Stomach smooth muscle (tissue), 2 donors: ENCODE measurements at regions not wholly inside any gene's neighbourhood (a gene's known extent, or its start where the extent isn't known, plus 50 kb on each side); places are given as distances from the start of the nearest gene placed in this dataset.

ENCODE experiments used
- H3K27ac ChIP-seq: one replicate; pipeline ENCODE4 v1.7.0; 2013; ENCODE audit warnings: mild to moderate bottlenecking, low read length, inconsistent platforms
- H3K27me3 ChIP-seq, 2 donors: one replicate each; pipeline ENCODE4 v1.7.0; 2013; ENCODE audit warnings: low read length in 2 of 2; ENCODE audit not compliant: insufficient read depth in 2 of 2, control insufficient read depth in 1 of 2
- H3K36me3 ChIP-seq, 2 donors: one replicate each; pipeline ENCODE4 v1.7.0; 2013; ENCODE audit warnings: low read length in 2 of 2; ENCODE audit not compliant: control insufficient read depth in 2 of 2, insufficient read depth in 2 of 2
- H3K4me1 ChIP-seq: one replicate; pipeline ENCODE4 v1.7.0; 2013; ENCODE audit warnings: low read length; ENCODE audit not compliant: control insufficient read depth, insufficient read depth
- H3K4me3 ChIP-seq, 2 donors: one replicate each; pipeline ENCODE4 v1.7.0; 2013; ENCODE audit warnings: low read length in 2 of 2
- H3K9ac ChIP-seq, 2 donors: one replicate each; pipeline ENCODE4 v1.7.0; 2013; ENCODE audit warnings: low read length in 2 of 2, mild to moderate bottlenecking in 1 of 2
- H3K9me3 ChIP-seq, 2 donors: one replicate each; pipeline ENCODE4 v1.7.0; 2013; ENCODE audit warnings: low read length in 2 of 2; ENCODE audit not compliant: control insufficient read depth in 2 of 2
- donor health status: healthy.
- donor health status: Pancreatic carcinoma.

DNA sequence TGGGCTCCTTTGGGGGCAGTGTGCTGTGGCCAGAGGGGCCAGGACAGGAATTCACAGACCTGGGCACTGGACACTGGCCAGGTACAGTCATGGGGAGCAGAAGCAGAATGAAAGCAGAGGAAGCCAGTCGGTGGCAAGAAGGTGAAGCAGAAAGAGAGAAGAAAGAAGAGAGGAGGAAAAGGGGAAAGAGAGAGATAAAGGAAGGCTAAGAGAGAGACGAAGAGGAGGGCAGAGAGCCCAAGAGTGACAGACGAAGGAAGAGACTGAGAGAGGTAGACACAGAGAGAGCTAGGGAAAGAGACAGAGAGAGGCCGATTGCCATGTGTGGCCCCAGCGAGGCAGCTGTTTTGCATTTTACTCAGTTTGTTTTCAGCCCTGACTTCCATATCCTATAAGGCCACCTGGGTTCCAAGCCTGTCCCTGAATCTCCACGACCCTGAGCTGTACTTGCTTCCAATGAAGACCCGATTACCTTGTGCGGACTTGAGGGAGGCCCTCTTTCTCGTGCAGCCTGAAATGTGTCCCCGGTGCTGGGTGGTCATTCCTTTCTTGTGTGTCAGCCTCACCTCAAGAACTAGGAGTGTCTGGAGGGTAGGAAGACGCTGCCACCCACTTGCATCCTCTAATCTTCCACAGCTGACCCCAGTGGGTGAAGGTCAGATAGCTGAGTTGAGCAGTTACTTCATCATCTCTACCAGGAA is 73.9 kb downstream of the LSM3 start:
- H3K9ac ChIP-seq = no peak overlapping the region
- H3K27ac ChIP-seq = no peak overlapping the region
- no peak overlapping the region for H3K4me3 ChIP-seq
- peaks cover 0 to 2% of the 10 kb centered on the region in 2 donors for H3K27me3 ChIP-seq
- no peaks in the 10 kb centered on the region for H3K36me3 ChIP-seq
- no peaks in the 10 kb centered on the region for H3K4me1 ChIP-seq
- no peaks in the 10 kb centered on the region for H3K9me3 ChIP-seq

DNA sequence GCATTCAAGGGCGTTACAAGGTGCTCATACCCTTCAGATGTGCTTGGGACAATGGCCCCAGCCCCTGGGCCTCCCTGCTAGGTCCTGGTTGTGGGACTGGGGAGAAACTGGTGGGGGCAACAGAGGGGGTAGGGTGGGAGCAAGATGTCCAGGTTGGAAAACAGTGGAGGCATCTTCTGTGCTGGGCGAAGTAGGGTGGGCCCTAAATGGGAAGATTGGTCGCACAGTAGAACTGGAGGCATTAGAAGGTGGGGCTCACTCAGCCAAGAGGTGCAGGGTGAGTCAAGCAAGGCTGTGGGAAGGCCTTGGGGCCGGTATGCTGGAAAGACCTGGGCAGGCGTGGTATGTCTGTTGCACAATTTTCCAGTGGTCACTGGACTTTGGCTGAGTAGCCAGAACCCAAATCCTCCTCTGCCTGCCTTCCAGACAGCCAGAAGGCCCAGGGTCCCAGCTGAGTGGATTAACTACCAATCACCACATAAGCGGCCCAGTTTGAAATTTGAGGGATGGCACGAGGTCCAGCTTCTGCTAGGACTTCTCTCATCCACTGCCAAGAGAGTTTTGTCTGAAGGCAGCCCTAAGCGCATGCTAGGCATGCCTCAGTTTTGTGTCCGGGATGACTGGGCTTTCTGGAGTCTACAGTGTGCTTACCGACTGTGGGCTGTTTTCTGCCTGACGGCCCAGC is 74.5 kb downstream of the LSM3 start:
- no peaks in the 10 kb centered on the region for H3K9me3 ChIP-seq
- H3K27ac ChIP-seq = no peak overlapping the region
- H3K27me3 ChIP-seq = peaks cover 0 to 2% of the 10 kb centered on the region in 2 donors
- no peak overlapping the region for H3K4me3 ChIP-seq
- H3K36me3 ChIP-seq = no peaks in the 10 kb centered on the region
- H3K4me1 ChIP-seq = no peaks in the 10 kb centered on the region
- H3K9ac ChIP-seq = no peak overlapping the region

GRCh38 chr3:14253707-14254382 is 75.2 kb downstream of the LSM3 start:
- Histone ChIP-seq H3K4me1 (no peaks in the 10 kb centered on the region), H3K27me3 (peaks cover 0 to 2% of the 10 kb centered on the region in 2 donors)

GRCh38 chr3:14254812-14255702 is 76.4 kb downstream of the LSM3 start:
- no peaks in the 10 kb centered on the region for H3K4me1 ChIP-seq
- H3K36me3 ChIP-seq = no peaks in the 10 kb centered on the region
- H3K27me3 ChIP-seq = peaks cover 0 to 2% of the 10 kb centered on the region in 2 donors
- no peak overlapping the region for H3K9ac ChIP-seq
- no peak overlapping the region for H3K4me3 ChIP-seq
- H3K9me3 ChIP-seq = no peaks in the 10 kb centered on the region
- no peak overlapping the region for H3K27ac ChIP-seq

More at GRCh38 chr3:14253707-14254382, 75.2 kb downstream of the LSM3 start:
- H3K9me3 ChIP-seq = no peaks in the 10 kb centered on the region
- H3K27ac ChIP-seq = no peak overlapping the region
- no peak overlapping the region for H3K4me3 ChIP-seq
- no peaks in the 10 kb centered on the region for H3K36me3 ChIP-seq
- H3K9ac ChIP-seq = no peak overlapping the region

DNA sequence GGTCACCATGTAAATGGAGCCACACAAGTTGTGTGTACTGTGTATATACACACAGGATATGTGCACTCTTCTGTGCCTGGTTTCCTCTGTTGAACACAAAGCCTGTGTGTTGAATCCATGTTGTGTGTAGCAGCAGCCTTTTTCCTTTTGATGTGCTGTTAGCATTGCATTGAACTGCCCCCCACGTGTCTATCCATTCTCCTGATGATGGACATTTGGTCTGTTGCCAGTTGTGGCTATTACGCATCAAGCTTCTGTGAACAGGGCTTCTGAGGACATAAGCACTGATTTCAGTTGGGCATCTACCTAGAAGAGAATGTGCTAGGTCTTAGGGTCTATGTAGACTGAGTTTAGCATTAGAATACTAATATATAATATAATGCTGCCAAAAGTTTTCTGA is 77.4 kb downstream of the LSM3 start:
- Histone ChIP-seq H3K4me3 (no peak overlapping the region), H3K4me1 (no peaks in the 10 kb centered on the region), H3K9ac (no peak overlapping the region), H3K9me3 (no peaks in the 10 kb centered on the region), H3K27me3 (peaks cover 0 to 2% of the 10 kb centered on the region in 2 donors), H3K27ac (no peak overlapping the region), H3K36me3 (no peaks in the 10 kb centered on the region)

GRCh38 chr3:14256561-14257342 is 78.1 kb downstream of the LSM3 start:
- peaks cover 0 to 2% of the 10 kb centered on the region in 2 donors for H3K27me3 ChIP-seq
- H3K27ac ChIP-seq = no peak overlapping the region
- no peaks in the 10 kb centered on the region for H3K9me3 ChIP-seq
- no peak overlapping the region for H3K9ac ChIP-seq
- H3K36me3 ChIP-seq = no peaks in the 10 kb centered on the region
- peaks cover 4% of the 10 kb centered on the region for H3K4me1 ChIP-seq
- H3K4me3 ChIP-seq = no peak overlapping the region

GRCh38 chr3:14258906-14259904 is 80.6 kb downstream of the LSM3 start:
- Histone ChIP-seq H3K27ac (no peak overlapping the region), H3K4me3 (no peak overlapping the region), H3K4me1 (peaks cover 4% of the 10 kb centered on the region), H3K9me3 (no peaks in the 10 kb centered on the region), H3K27me3 (peaks cover 0 to 2% of the 10 kb centered on the region in 2 donors), H3K9ac (no peak overlapping the region), H3K36me3 (no peaks in the 10 kb centered on the region)

DNA sequence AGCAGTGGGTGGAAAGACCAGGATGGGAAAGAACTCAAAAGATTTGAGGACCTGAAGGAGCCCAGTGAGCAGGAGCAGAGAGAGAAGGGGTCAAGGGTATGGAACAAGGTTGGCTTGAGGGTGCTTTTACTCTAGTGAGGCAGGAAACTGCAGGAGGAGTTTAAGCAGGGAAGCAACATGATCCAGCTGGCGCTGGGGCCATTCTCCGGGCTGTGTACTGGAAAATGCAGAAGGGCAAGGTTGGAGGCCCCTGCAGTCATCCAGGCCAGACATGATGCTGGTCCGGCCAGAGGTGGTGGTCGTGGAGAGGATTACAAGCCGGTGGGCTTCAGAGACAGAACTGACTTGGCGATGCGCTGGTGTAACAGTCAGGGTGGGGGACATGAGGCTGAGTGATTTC is 81.8 kb downstream of the LSM3 start:
- Histone ChIP-seq H3K27me3 (peaks cover 0 to 2% of the 10 kb centered on the region in 2 donors), H3K9ac (no peak overlapping the region), H3K4me3 (no peak overlapping the region), H3K27ac (no peak overlapping the region), H3K9me3 (no peaks in the 10 kb centered on the region), H3K36me3 (no peaks in the 10 kb centered on the region), H3K4me1 (peaks cover 4% of the 10 kb centered on the region)

GRCh38 chr3:14261229-14261628 is 82.6 kb downstream of the LSM3 start:
- Histone ChIP-seq H3K27me3 (peaks cover 0 to 2% of the 10 kb centered on the region in 2 donors), H3K4me3 (no peak overlapping the region), H3K9me3 (no peaks in the 10 kb centered on the region), H3K27ac (no peak overlapping the region), H3K9ac (no peak overlapping the region), H3K36me3 (no peaks in the 10 kb centered on the region), H3K4me1 (peaks cover 4% of the 10 kb centered on the region)
